ENCODE measurements at regions not wholly inside any gene's neighbourhood (a gene's known extent, or its start where the extent isn't known, plus 50 kb on each side); places are given as distances from the start of the nearest gene placed in this dataset.
"Not testable (repeated sequence)": the region's sequence is repeated elsewhere in the genome, so short reads cannot be mapped to it uniquely, and the experiment has no call there.

DNA sequence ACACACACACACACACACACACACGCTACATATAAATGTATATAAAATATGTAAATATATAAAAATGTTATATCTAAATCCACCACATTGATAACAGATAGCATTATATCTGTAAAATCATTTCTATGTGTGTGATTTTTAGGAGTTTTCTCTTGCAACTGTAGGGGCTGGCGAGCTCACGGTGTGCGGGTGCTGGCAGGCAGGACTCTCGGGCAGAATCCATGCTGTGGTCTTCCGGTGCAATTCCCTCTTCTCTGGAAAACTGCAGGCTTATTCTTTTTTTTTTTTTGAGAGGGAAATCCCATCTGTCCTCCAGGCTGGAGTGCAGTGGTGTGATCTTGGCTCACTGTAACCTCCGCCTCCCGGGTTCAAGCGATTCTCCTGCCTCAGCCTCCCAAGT lies 205.8 kb downstream of the NPIPB11 start:
- intact Hi-C loops (cut with micrococcal nuclease); H3K9ac ChIP-seq (ENCODE audit: insufficient read depth, low read length, poor library complexity, severe bottlenecking); H3K27me3 ChIP-seq (ENCODE audit: control insufficient read depth in 2 of 2, insufficient read depth in 2 of 2, low read length in 2 of 2); H3K4me1 ChIP-seq (ENCODE audit: control insufficient read depth in 1 of 2, insufficient read depth in 2 of 2, low read length in 2 of 2); H2AFZ ChIP-seq (ENCODE audit: insufficient read depth, low read depth, low read length, poor library complexity, severe bottlenecking); H3K4me3 Mint-ChIP-seq; H3K79me2 ChIP-seq (ENCODE audit: insufficient read depth, low read length); H4K20me1 ChIP-seq (ENCODE audit: insufficient read depth, low read length); H3K4me3 ChIP-seq (replicated peaks in 1 of 3; ENCODE audit: low read depth in 2 of 3, low read length in 3 of 3); H3K27me3 Mint-ChIP-seq (ENCODE audit: low read depth in 3 of 3); H3K9me3 ChIP-seq (replicated peaks in 1 of 2; ENCODE audit: control insufficient read depth in 1 of 2, insufficient read depth in 1 of 2, low read length in 2 of 2); DNase-seq; H3K27ac ChIP-seq (ENCODE audit: low read depth in 1 of 2, low read length in 2 of 2); H3K4me2 ChIP-seq (replicated peaks; ENCODE audit: extremely low read depth, low read length, poor library complexity, severe bottlenecking): not testable (repeated sequence)
- peaks cover 17% of the 10 kb centered on the region for H3K4me1 Mint-ChIP-seq
- H3K36me3 ChIP-seq (replicated peaks in 1 of 2; ENCODE audit: control insufficient read depth in 1 of 2, insufficient read depth in 2 of 2, low read length in 2 of 2), result peaks cover 10 to 26% of the 10 kb centered on the region in 2 donors
- peaks cover 37 to 62% of the 10 kb centered on the region in 2 donors for H3K36me3 Mint-ChIP-seq
- peaks cover 0 to 17% (median 2%) of the 10 kb centered on the region in 7 donors for H3K9me3 Mint-ChIP-seq
- WGBS (ENCODE audit: insufficient coverage), result 100% methylated on average over 3 of the region's 9 CpGs
- peak overlapping the region in 2 of 7 donors; percentile 50 to 74 for H3K27ac Mint-ChIP-seq

- Mint-ChIP-seq H3K9me3 (peaks cover 0 to 17% (median 0%) of the 10 kb centered on the region in 7 donors), H3K27ac (peak overlapping the region in 2 of 7 donors; percentile 32 to 70), H3K4me1 (peaks cover 17% of the 10 kb centered on the region), H3K36me3 (peaks cover 34 to 60% of the 10 kb centered on the region in 2 donors)
- H4K20me1 ChIP-seq (ENCODE audit: insufficient read depth, low read length); H3K4me2 ChIP-seq (replicated peaks; ENCODE audit: extremely low read depth, low read length, poor library complexity, severe bottlenecking); H2AFZ ChIP-seq (ENCODE audit: insufficient read depth, low read depth, low read length, poor library complexity, severe bottlenecking); intact Hi-C loops (cut with micrococcal nuclease); H3K4me3 ChIP-seq (replicated peaks in 1 of 3; ENCODE audit: low read depth in 2 of 3, low read length in 3 of 3); H3K4me3 Mint-ChIP-seq; DNase-seq; H3K27me3 ChIP-seq (ENCODE audit: control insufficient read depth in 2 of 2, insufficient read depth in 2 of 2, low read length in 2 of 2); H3K9me3 ChIP-seq (replicated peaks in 1 of 2; ENCODE audit: control insufficient read depth in 1 of 2, insufficient read depth in 1 of 2, low read length in 2 of 2); H3K79me2 ChIP-seq (ENCODE audit: insufficient read depth, low read length); H3K27me3 Mint-ChIP-seq (ENCODE audit: low read depth in 3 of 3); H3K27ac ChIP-seq (ENCODE audit: low read depth in 1 of 2, low read length in 2 of 2); H3K9ac ChIP-seq (ENCODE audit: insufficient read depth, low read length, poor library complexity, severe bottlenecking); H3K4me1 ChIP-seq (ENCODE audit: control insufficient read depth in 1 of 2, insufficient read depth in 2 of 2, low read length in 2 of 2): not testable (repeated sequence)
- H3K36me3 ChIP-seq (replicated peaks in 1 of 2; ENCODE audit: control insufficient read depth in 1 of 2, insufficient read depth in 2 of 2, low read length in 2 of 2), result peaks cover 10 to 22% of the 10 kb centered on the region in 2 donors
- WGBS (ENCODE audit: insufficient coverage), result 100% methylated on average over 3 of the region's 12 CpGs
Measured at GRCh38 chr16:29200135-29200601, 206.3 kb downstream of the NPIPB11 start.

DNA sequence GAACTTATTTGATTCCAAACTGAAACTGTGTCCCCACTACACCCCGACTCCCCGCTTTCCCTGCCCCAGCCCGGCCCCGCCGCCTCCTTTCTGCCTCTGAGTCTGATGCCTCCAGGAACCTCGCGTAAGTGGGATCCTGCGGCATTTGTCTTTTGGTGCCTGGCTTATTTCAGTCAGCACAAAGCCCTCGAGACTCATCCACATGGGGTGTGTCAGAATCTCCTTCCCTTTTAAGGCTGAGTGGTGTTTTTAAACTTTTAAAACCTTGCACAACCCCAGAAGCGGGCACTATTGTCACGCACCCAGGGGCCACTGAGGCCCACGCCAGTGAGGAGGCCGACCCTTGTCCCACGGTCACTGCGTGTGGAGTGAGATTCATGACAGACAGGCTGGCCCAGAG lies 206.9 kb downstream of the NPIPB11 start:
- 100% methylated on average over 4 of the region's 15 CpGs for WGBS (ENCODE audit: insufficient coverage)
- DNase-seq, result peak in 2 of 3 donors; percentile 42 to 47
- H3K9ac ChIP-seq (ENCODE audit: insufficient read depth, low read length, poor library complexity, severe bottlenecking); H3K79me2 ChIP-seq (ENCODE audit: insufficient read depth, low read length); H3K4me3 ChIP-seq (replicated peaks in 1 of 3; ENCODE audit: low read depth in 2 of 3, low read length in 3 of 3); H3K4me1 ChIP-seq (ENCODE audit: control insufficient read depth in 1 of 2, insufficient read depth in 2 of 2, low read length in 2 of 2); H4K20me1 ChIP-seq (ENCODE audit: insufficient read depth, low read length); H3K4me2 ChIP-seq (replicated peaks; ENCODE audit: extremely low read depth, low read length, poor library complexity, severe bottlenecking); H3K27me3 ChIP-seq (ENCODE audit: control insufficient read depth in 2 of 2, insufficient read depth in 2 of 2, low read length in 2 of 2); H2AFZ ChIP-seq (ENCODE audit: insufficient read depth, low read depth, low read length, poor library complexity, severe bottlenecking); H3K4me3 Mint-ChIP-seq; intact Hi-C loops (cut with micrococcal nuclease); H3K9me3 ChIP-seq (replicated peaks in 1 of 2; ENCODE audit: control insufficient read depth in 1 of 2, insufficient read depth in 1 of 2, low read length in 2 of 2); H3K27me3 Mint-ChIP-seq (ENCODE audit: low read depth in 3 of 3): not testable (repeated sequence)
- H3K4me1 Mint-ChIP-seq, result peaks cover 15% of the 10 kb centered on the region
- H3K36me3 ChIP-seq (replicated peaks in 1 of 2; ENCODE audit: control insufficient read depth in 1 of 2, insufficient read depth in 2 of 2, low read length in 2 of 2), result peaks cover 8 to 20% of the 10 kb centered on the region in 2 donors
- peaks cover 34 to 58% of the 10 kb centered on the region in 2 donors for H3K36me3 Mint-ChIP-seq
- peak overlapping the region; percentile 54 to 89 (median 86) for H3K27ac Mint-ChIP-seq
- peaks cover 0 to 15% (median 0%) of the 10 kb centered on the region in 7 donors for H3K9me3 Mint-ChIP-seq
- peak overlapping the region; percentile 12 to 48 for H3K27ac ChIP-seq (ENCODE audit: low read depth in 1 of 2, low read length in 2 of 2)
